Muscle layer of duodenum (tissue), 2 donors: ENCODE measurements at regions not wholly inside any gene's neighbourhood (a gene's known extent, or its start where the extent isn't known, plus 50 kb on each side); places are given as distances from the start of the nearest gene placed in this dataset.

ENCODE experiments used
- H3K27ac ChIP-seq: one replicate; pipeline ENCODE4 v1.7.0; 2013; ENCODE audit warnings: mild to moderate bottlenecking, low read length
- H3K27me3 ChIP-seq: one replicate; pipeline ENCODE4 v1.7.0; 2013; ENCODE audit warnings: low read depth, mild to moderate bottlenecking, control low read depth, low read length
- H3K36me3 ChIP-seq, 2 donors: one replicate each; pipeline ENCODE4 v1.7.0; 2013; ENCODE audit warnings: low read length in 2 of 2, control low read depth in 1 of 2, mild to moderate bottlenecking in 1 of 2; ENCODE audit not compliant: insufficient read depth in 2 of 2, control insufficient read depth in 1 of 2
- H3K4me1 ChIP-seq, 2 donors: one replicate each; pipeline ENCODE4 v1.7.0; 2013; ENCODE audit warnings: low read length in 2 of 2, mild to moderate bottlenecking in 2 of 2, control low read depth in 1 of 2, moderate library complexity in 1 of 2; ENCODE audit not compliant: insufficient read depth in 2 of 2, control insufficient read depth in 1 of 2
- H3K4me3 ChIP-seq, 2 donors: one replicate each; pipeline ENCODE4 v1.7.0; 2013; ENCODE audit warnings: low read length in 2 of 2, low read depth in 1 of 2, mild to moderate bottlenecking in 1 of 2
- H3K9me3 ChIP-seq, 2 donors: one replicate each; pipeline ENCODE4 v1.7.0; 2013; ENCODE audit warnings: low read length in 2 of 2, control low read depth in 1 of 2, mild to moderate bottlenecking in 1 of 2; ENCODE audit not compliant: control insufficient read depth in 1 of 2
- donor health status: healthy.

- Histone ChIP-seq H3K27ac (no peak overlapping the region), H3K9me3 (no peaks in the 10 kb centered on the region), H3K4me3 (no peak overlapping the region), H3K36me3 (no peaks in the 10 kb centered on the region), H3K4me1 (peaks cover 0 to 3% of the 10 kb centered on the region in 2 donors), H3K27me3 (no peaks in the 10 kb centered on the region)
Measured at GRCh38 chr9:89750117-89750791, 145.4 kb downstream of the GADD45G start.

DNA sequence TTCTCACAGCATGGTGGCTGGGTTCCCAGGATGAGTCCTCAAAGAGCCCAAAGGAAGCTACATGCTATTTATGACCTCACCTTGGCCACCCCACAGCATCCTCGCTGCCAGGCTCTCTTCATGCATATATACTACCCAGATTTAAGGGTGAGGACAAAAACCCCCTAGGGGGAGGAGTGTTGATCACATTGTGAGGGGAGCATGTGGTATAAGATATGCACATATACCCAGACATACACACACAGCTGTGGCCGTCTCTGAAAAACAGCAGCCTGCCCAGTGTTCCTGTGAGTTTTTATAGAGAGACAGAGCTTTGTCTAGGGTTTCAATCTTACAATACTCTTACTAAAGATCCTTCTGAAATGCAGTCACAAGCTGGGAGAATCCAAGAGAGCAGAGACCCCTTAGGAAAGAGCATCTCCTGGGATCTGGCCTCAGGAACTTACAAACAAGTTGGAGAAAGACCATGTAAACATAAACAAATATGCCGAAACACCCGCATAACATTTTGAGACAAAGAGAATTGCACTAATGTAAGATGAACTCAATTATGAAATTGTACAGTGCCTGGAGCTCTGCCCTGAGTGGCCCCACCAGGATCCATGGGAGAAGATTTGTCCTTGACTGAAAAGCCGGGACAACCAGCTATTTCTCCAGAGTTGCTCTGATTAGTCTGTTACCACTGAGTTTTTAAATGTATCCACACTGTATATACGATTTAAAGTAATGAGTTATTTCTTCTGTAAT, 146.4 kb downstream of the GADD45G start:
- peaks cover 3% of the 10 kb centered on the region in 2 donors for H3K4me1 ChIP-seq
- no peak overlapping the region for H3K27ac ChIP-seq
- H3K9me3 ChIP-seq, result no peaks in the 10 kb centered on the region
- no peaks in the 10 kb centered on the region for H3K27me3 ChIP-seq
- no peak overlapping the region for H3K4me3 ChIP-seq
- H3K36me3 ChIP-seq, result no peaks in the 10 kb centered on the region

DNA sequence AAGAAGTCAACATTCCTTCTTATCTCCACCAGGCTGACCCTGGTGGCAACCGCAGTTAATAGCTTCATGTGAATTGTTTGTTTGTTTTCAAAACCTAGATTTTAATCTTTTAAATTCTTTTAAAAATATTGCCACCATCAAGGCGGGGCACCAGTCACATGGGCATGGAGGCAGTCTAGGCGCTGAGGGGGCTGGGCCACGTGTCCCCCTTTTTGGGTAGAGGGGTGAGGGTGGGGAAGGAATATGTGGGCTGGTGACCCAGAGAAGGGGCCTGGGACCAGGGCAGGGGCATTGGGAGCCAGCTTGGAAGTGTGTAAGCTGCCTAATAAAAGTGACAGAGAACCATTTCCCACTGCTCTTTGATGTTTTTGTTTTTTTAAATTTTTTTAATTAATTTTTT, 147.3 kb downstream of the GADD45G start:
- no peaks in the 10 kb centered on the region for H3K36me3 ChIP-seq
- H3K27ac ChIP-seq, result no peak overlapping the region
- no peak overlapping the region for H3K4me3 ChIP-seq
- H3K4me1 ChIP-seq, result peaks cover 2 to 3% of the 10 kb centered on the region in 2 donors
- no peaks in the 10 kb centered on the region for H3K9me3 ChIP-seq
- peaks cover 5% of the 10 kb centered on the region for H3K27me3 ChIP-seq

GRCh38 chr9:89753472-89754055, 148.8 kb downstream of the GADD45G start:
- Histone ChIP-seq H3K4me1 (peaks cover 0 to 3% of the 10 kb centered on the region in 2 donors), H3K27me3 (peaks cover 5% of the 10 kb centered on the region), H3K36me3 (no peaks in the 10 kb centered on the region), H3K9me3 (no peaks in the 10 kb centered on the region), H3K27ac (no peak overlapping the region), H3K4me3 (no peak overlapping the region)

- H3K4me3 ChIP-seq, result no peak overlapping the region
- H3K9me3 ChIP-seq, result no peaks in the 10 kb centered on the region
- H3K27ac ChIP-seq, result no peak overlapping the region
- H3K36me3 ChIP-seq, result no peaks in the 10 kb centered on the region
- peaks cover 0 to 3% of the 10 kb centered on the region in 2 donors for H3K4me1 ChIP-seq
- H3K27me3 ChIP-seq, result peaks cover 5% of the 10 kb centered on the region
Measured at GRCh38 chr9:89754193-89754592, 149.4 kb downstream of the GADD45G start.

GRCh38 chr9:89755821-89756220, 151.0 kb downstream of the GADD45G start:
- no peaks in the 10 kb centered on the region for H3K9me3 ChIP-seq
- H3K27ac ChIP-seq, result no peak overlapping the region
- H3K36me3 ChIP-seq, result no peaks in the 10 kb centered on the region
- peaks cover 5% of the 10 kb centered on the region for H3K27me3 ChIP-seq
- no peak overlapping the region for H3K4me3 ChIP-seq
- peaks cover 0 to 3% of the 10 kb centered on the region in 2 donors for H3K4me1 ChIP-seq

DNA sequence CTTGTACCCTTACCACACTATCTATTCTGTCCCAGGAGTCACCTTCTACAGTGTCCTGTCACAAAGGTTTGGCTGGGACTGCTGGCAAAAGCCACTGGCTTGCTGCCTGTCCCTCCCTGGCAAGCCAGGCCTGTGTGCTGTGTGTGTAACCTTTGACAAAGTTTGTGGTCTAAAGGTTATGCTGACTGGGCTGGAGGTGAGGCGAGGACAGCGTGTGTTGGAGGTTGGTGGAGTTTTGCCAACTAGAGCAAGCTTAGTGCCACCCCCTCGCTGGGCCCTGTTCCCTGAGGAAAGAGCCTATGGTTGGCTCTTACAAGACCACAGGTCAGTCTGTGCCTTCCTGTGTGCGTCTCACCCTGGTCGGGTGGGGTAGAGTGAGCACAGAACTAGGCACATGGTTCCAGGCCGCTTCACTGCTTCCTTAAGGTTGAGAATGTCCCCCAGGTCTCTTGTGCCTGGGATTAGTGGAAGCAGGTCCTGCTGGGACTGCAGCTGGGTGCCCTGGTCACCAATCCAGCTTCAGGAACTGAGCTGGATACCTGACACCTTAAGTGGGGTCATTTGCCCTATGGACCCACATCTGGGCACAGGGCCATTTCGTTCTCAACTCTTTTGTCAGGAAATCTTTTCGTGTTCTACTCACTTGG, 152.2 kb downstream of the GADD45G start:
- no peaks in the 10 kb centered on the region for H3K9me3 ChIP-seq
- no peak overlapping the region for H3K27ac ChIP-seq
- H3K4me3 ChIP-seq, result no peak overlapping the region
- H3K4me1 ChIP-seq, result peaks cover 0 to 3% of the 10 kb centered on the region in 2 donors
- H3K27me3 ChIP-seq, result peaks cover 5% of the 10 kb centered on the region
- H3K36me3 ChIP-seq, result no peaks in the 10 kb centered on the region

DNA sequence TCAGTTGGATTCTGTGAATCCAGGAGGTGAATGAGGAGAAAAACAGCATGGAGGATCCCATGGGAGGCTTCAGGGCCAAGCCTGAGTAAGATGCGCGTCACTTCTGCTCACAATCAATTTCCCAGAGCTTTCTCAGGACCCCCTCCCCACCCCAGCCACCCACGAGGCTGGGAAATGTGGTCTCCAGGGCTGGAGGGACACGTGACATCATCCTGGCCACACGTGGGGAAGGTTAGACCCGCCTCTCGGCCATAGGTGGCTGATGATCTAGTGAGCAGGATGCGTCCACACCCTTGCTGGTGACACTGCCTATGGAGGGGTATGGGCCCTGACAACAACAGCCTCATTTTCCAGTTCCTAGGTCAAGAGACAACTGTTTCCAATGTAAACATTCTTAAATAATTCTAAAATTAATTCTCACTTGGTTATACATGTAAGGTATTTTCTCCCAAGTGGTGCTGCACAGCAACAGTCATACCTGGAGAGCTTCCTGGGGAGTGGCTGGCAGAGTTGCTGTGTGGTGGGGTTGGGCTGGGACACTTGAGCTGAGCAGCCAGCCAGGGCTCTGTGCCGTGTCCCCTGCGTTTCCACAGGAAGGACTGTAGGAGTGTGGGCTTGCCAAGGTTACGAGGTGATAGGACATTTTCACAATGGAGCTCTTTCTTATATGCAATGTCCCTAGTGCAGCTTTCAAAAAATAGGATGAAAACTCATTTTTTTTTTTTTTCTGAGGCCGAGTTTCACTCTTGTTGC, 153.1 kb downstream of the GADD45G start:
- H3K27ac ChIP-seq, result no peak overlapping the region
- no peaks in the 10 kb centered on the region for H3K36me3 ChIP-seq
- no peaks in the 10 kb centered on the region for H3K9me3 ChIP-seq
- H3K4me1 ChIP-seq, result peaks cover 0 to 3% of the 10 kb centered on the region in 2 donors
- no peak overlapping the region for H3K4me3 ChIP-seq
- H3K27me3 ChIP-seq, result peaks cover 5% of the 10 kb centered on the region

DNA sequence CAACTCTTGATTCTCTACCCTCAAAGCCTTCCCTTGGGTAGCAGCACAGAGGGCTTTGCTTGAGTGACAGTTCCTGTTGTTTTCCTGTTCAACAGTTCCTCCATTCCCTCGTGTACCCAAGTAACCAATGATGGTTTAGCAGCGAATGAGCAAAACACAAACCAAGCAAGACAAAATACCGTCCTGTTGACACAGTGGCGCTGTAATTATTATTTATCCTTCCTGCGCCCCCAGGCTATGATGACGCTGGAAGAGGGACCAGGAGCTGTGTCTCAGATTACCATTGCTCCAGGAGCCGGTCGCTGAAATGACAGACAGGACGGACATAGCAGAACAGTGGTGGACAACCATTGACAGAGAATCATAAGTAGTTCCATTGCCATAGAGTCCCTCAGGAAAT, 154.8 kb downstream of the GADD45G start:
- Histone ChIP-seq H3K36me3 (no peaks in the 10 kb centered on the region), H3K9me3 (no peaks in the 10 kb centered on the region), H3K4me1 (peaks cover 0 to 3% of the 10 kb centered on the region in 2 donors), H3K27ac (no peak overlapping the region), H3K4me3 (no peak overlapping the region), H3K27me3 (peaks cover 5% of the 10 kb centered on the region)

DNA sequence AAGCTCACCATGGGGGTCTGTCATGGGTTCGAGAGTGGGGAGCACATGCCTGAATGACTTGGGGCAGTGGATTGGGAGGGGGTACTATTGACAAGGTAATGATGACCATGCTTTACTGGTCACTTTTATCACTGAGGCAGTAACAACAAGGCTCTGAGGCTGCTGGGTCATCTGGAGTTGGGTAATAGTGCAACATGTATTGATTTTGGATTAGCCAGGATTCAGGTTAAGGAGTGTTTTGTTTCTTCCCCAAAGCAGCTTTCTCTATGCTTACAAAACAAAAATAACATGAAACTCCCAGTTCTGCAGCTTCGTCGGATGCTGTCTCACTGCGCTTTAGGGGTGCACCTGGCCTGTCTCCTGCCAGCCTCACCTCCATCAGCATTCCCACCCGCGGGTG, 155.3 kb downstream of the GADD45G start:
- no peak overlapping the region for H3K4me3 ChIP-seq
- no peaks in the 10 kb centered on the region for H3K36me3 ChIP-seq
- no peaks in the 10 kb centered on the region for H3K9me3 ChIP-seq
- no peak overlapping the region for H3K27ac ChIP-seq
- peaks cover 0 to 3% of the 10 kb centered on the region in 2 donors for H3K4me1 ChIP-seq
- peaks cover 5% of the 10 kb centered on the region for H3K27me3 ChIP-seq

DNA sequence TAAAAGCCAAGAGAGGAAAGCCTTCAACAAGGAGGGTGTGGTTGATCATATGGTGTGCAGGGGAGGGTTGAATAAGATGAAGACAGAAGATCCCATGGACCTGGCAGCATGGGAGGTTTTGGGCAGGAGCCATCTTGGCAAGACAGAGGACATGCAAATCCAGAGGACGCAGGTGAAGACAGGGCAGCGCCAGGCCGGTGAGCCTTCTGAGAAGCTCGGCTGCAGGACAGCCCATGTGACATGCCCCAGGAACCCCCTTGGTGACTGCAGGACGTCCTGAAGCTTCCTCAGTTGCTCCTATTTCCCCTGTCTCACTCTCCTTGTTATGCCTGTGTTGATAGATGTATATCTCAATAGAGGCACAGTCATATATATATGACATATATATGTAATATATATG, 159.4 kb downstream of the GADD45G start:
- Histone ChIP-seq H3K4me1 (no peaks in the 10 kb centered on the region), H3K27ac (no peak overlapping the region), H3K27me3 (no peaks in the 10 kb centered on the region)

More for the DNA sequence above, 159.4 kb downstream of the GADD45G start:
- no peaks in the 10 kb centered on the region for H3K9me3 ChIP-seq
- H3K36me3 ChIP-seq, result no peaks in the 10 kb centered on the region
- no peak overlapping the region for H3K4me3 ChIP-seq
